HG03469 (cell line): ENCODE measurements at regions not wholly inside any gene's neighbourhood (a gene's known extent, or its start where the extent isn't known, plus 50 kb on each side); places are given as distances from the start of the nearest gene placed in this dataset.

Source experiments
- ATAC-seq: cut with Tn5 transposase; IDR thresholded peaks from one replicate; pipeline ENCODE4 v1.9.1; 2021; ENCODE audit warnings: mild to moderate bottlenecking, moderate library complexity, moderate number of reproducible peaks; ENCODE audit not compliant: unreplicated experiment

DNA sequence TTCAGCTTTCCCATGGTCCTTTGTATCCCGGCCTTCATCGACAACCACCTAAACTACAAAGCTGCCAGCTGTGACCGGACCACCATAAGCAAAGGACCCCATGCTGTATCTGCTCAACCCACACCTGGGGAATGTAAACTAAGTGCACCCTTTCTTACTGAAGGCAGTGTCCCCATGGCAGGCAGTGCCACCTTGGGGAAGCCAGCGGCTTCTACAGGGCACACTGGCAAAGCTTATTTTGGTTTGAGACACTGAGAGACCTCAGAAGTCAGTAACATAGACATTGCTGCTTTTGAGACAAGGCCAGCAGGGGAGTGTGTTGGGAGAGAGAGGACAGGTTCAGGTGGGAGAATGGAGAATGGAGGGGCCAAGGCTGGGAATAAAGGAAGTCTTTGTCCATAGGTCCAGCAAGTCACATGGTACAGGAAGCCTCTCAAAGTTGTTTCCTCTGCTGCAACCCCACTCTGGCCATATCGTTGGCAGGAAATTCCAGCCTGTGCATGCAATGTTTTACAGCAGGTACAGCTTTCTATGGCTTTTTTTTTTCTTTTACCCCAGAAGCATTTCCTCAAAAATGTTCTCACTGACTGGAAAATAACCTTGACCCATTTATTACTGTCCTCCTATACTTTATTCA is 85.9 kb upstream of the NPVF start:
- no peak for ATAC-seq

DNA sequence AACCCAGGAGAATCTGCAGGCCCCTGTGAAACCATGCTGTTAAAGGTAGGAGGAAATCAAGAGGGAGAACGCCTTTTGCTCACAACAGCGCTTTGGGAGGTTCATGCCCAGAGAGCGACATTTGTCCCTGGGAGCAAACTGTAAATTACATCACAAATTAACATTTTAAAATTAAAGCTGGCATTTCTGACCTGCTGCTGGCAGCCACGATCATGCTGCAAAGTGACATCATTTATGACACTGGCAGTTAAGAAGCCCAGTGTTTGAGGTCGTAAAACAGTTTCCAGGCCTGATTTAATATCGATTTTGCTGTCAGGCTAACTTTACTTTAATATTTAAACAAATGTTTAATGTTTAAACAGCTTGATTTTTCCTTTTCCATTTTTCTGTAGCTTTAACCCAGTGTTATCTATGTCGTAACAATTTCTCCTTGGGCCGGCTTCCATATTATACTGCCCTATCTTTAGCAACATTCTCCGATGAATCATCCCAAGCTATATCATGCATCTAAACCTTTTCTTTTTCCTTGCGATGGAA is 86.5 kb upstream of the NPVF start:
- no peak for ATAC-seq

DNA sequence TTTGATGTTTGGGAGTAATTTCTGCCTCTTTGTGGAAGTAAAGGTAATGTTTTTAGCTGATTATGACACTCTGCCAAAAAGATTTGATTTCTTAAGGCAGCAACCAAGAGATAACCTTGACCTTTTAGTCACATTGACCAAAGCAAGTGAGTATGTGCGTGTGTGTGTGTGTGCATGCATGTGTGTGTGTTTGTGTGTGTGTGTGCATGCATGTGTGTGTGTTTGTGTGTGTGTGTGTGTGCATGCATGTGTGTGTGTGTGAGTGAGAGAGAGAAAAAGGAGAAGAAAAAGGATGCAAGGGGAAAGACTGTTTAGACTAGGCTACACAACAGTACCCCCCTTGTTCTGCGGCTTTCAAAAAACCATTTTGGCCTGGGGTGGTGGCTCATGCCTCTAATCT is 88.1 kb upstream of the NPVF start:
- ATAC-seq: no peak

- no peak for ATAC-seq
Observed at GRCh38 chr7:25318047-25318446, 89.8 kb upstream of the NPVF start.

GRCh38 chr7:25319707-25320106 is 91.4 kb upstream of the NPVF start:
- no peak for ATAC-seq

- ATAC-seq: no peak
Observed at GRCh38 chr7:25320791-25321190, 92.5 kb upstream of the NPVF start.

- ATAC-seq: no peak
Observed at GRCh38 chr7:25321424-25321823, 93.1 kb upstream of the NPVF start.

GRCh38 chr7:25322473-25322872 is 94.2 kb upstream of the NPVF start:
- ATAC-seq: no peak

GRCh38 chr7:25325186-25325757 is 97.0 kb upstream of the NPVF start:
- ATAC-seq: no peak

GRCh38 chr7:25326501-25327156 is 98.3 kb upstream of the NPVF start:
- ATAC-seq: no peak

- ATAC-seq: no peak
Observed at GRCh38 chr7:25329815-25330214, 101.5 kb upstream of the NPVF start.

- no peak for ATAC-seq
Observed at GRCh38 chr7:25333296-25333928, 105.1 kb upstream of the NPVF start.

- no peak for ATAC-seq
Observed at GRCh38 chr7:25347360-25348066, 119.2 kb upstream of the NPVF start.

GRCh38 chr7:25348104-25348503 is 119.8 kb upstream of the NPVF start:
- ATAC-seq: no peak

DNA sequence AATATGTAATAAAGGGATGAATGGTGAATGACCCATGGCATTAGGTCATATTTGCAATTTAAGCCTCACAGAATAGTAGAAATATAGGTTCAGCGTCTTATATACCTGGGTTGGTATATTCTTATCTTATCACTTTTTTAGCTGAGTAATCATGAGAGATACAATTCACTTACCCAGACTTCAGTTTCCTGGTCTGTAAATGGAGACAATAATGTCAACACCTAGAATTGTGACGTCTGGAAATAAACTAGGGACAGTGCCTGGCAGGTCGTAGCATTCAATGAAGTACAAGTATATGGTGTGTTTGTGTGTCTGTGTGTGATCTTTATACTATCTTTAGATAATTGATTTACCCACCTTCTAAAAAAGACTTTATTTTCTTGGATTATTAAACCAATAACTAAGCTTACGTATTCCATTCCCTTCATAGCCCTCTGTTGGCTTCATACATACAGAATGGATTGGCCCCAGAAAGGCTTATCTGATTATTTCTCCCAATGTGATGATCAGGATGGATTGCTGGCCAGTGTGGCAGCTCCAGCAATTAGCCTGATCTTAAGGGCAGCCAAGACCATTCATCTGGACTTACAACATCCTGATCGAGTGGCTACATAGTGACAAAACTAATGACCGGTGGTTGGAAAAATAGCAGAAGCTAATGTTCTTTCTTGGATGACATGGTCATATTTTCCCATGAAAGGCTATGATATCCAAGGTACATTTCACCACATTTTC is 121.2 kb upstream of the NPVF start:
- ATAC-seq: no peak

GRCh38 chr7:25350041-25350440 is 121.8 kb upstream of the NPVF start:
- ATAC-seq: no peak

DNA sequence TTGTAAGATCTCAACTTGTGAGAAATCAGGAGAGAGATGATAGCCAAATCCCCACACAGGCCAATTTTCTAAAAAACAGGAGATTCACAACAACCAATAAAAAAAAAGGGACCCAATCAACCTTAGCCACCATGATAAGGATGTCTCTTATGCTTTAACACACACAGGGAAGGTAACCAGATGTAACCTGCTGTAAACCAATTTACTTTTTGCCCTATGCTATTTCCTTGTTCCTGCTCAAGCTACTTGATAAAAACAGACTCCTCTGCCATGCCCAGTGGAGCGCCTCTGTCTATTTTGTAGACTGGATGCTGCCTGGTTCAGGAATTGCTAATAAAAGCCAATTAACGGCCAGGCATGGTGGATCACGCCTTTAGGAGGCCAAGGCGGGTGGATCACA is 123.5 kb upstream of the NPVF start:
- no peak for ATAC-seq

DNA sequence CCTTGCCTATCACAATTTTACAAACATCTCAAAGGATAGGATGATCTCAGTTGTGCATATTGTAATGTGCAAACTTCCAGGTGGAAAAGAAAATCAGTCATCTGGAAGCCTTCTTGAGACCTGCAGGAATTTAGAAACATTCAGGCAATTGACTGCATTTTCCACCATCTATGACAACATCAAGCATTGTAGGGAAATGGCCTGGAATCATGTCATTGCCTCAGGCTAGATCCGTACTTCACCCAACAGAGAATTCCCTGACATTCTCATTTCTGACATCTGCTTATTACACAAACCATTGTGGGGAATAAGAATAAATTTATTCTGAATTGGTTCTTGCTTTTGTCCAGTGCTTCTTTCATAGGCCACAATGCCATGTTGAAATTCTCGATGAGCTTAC is 124.9 kb upstream of the NPVF start:
- no peak for ATAC-seq

DNA sequence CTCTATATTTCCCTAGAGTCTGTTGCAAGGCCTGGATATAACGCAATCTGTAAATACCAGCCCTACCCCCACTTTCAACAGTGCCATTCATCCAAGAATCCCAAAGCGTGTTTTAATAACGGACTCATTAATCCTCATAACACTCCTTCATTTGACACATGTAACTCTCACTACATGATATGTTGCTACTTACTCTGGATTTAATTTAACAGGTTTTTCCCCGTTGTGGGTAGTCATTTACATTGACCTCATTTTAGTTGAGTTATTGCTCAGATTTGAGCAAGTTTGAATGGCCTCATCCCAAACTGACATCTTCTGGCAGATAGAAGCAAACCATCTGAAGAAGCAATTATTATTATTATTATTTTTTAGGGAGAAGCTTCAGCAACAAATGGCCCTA is 125.4 kb upstream of the NPVF start:
- no peak for ATAC-seq

GRCh38 chr7:25356534-25357151 is 128.4 kb upstream of the NPVF start:
- ATAC-seq: no peak
